HG02759 (cell line): ENCODE measurements at regions not wholly inside any gene's neighbourhood (a gene's known extent, or its start where the extent isn't known, plus 50 kb on each side); places are given as distances from the start of the nearest gene placed in this dataset.
A peak's percentile ranks its signal among the peaks of the same experiment; 100 is the strongest.

Experiments
- ATAC-seq: cut with Tn5 transposase; IDR thresholded peaks from one replicate; pipeline ENCODE4 v1.9.1; 2021; ENCODE audit warnings: mild to moderate bottlenecking, moderate library complexity; ENCODE audit not compliant: unreplicated experiment

DNA sequence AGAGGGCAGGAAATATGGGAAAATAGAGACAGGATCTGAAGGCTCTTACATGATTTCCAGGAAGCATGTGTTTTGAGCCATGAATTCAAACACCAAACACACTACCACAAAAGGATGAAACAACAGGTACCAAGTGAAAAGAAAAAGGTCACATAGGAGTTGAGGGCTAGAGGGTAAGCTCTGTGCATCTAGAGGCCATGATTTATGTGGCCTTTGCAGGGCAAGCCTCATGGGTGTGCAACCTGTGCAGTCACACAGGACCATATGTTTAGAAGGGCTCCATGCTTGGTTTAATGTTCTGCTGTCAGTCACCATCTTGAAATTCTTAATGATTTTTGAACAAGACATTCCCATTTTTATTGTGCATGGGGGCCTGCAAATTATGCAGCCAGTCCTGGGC, 134.5 kb upstream of the CCDC68 start:
- no peak for ATAC-seq

DNA sequence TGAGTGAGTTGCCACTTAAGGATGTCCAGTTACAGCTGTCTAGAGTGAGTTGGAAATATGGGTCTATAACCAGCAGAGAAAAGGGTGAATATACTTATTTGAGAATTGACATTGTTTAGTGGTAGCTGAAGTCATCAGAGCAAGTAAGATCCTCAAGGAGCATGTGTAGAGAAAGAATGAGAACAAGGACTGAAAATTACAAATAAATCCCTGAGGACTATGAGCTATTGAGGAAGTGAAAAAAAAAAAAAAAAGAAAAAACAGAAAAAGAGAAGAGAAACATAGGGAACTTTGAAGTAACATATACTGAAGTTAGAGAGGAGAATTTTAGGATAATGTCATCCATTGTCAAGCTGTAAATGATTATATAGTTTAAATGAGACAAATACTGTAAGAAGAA, 134.0 kb upstream of the CCDC68 start:
- no peak for ATAC-seq

DNA sequence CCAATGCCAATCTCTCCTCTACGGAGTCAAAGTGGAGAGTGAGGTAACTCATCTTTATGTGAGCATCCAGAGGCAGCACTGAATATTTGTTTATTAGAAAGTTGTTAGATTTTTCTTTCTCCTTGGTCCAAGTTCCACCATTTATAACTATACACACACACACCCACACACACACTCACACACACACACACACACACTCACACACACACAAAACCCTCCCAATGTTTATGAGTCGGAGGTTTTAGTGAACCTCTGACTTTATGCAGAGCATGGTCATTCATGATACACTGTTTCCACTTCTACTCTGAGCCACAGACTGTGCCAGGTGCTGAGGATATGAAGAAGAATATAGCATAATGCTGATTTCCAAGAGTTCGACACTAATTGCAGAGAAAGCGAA, 132.9 kb upstream of the CCDC68 start:
- ATAC-seq: no peak

DNA sequence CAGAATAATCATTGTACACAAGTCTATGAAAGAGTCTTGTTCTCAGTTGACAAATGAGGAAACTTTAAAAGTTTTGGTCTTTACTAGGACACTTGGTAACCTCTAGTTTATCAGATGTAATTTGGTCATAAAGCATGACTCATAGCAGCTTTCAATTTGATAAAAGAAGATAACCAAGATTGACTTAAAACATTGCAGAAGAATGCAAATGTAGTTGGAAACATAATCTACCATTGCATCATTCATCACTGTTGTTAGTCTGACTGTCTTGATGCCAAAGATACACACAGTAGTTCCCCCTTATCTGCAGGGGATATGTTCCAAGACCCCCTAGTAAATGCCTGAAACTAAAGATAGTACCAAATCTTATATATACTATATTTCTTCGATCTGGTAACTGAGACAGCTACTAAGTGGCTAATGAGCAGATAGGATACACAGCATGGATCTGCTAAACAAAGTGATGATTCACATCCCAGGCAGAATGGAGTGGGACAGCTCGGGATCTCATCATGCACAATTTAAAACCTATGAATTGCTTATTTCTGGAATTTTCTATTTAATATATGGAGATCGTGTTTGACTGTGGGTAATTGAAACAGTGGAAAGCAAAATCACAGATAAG, 131.4 kb upstream of the CCDC68 start:
- ATAC-seq: no peak

DNA sequence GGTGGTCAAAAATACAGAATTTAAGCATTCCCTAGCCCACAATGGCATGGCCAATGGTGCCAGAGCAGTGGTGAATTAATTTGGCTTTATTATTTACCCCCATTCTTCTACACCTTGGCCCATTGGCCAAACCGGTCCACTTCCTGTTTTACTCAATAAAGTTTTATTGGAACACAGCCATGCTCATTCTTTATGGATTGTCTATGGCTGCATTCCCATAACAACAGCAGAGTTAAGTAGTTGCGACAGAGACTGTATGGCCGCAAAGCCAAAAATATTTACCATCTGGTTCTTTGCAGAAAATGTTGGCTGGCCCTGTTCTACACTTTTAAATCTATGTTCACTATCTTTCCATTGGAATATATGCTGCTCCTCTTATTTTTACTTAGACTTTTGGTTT, 130.3 kb upstream of the CCDC68 start:
- ATAC-seq: no peak

DNA sequence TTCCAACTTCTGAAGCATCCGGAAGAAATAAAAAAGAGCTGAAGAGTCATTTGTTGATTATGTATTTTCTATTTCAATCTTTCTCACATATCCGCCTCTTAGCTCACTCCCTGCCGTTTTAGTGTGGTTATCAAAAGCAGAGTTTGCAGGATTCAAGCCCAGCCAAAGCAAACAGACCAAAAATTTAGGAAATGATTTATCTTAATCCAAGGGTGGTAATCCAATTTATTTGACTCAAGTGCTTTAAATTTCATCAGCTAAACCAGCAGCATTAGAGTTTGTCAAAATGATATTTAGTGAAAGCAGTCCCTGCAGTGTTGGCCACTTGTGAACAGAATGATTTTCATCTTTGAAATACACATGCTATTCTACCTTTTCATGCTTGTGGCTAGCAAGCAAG, 129.3 kb upstream of the CCDC68 start:
- no peak for ATAC-seq

DNA sequence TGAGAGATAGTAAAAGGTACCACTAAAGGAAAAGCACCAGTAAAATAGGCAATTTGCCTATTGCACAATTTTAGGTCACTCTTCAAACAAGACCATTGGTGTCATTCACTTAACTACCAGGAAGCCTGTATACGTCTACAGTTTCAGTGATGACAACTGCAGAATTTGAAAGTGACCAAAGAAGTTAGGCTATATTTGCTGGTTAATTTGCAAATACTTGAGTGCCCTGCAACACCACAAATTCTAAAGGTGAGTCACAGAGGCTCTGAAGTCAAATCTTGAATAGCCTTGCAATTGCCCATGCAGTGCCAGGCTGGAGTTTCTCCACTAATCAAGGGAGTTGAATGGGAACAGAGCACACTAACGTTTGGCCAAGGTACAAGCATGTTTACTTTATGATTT, 128.7 kb upstream of the CCDC68 start:
- peak; percentile 40 for ATAC-seq

DNA sequence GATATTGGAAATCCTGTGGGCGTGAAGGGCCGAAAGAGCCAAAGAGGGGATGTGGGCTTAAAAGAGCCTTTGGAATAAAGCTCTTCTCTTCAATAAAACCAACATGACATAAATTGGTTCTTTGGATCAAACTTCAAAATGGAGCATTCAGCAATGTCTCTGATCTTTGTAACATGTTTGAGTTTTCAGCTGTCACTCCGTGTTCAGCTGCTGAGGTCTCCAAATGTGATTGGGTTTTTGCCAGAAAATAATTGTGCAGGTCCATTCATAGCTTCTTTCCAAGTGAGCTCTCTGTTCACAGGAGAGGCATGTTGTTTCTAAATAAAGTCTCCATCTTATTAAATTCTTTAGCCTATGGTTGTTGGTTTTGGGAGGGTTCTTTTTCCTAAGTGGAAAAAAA, 127.6 kb upstream of the CCDC68 start:
- no peak for ATAC-seq

DNA sequence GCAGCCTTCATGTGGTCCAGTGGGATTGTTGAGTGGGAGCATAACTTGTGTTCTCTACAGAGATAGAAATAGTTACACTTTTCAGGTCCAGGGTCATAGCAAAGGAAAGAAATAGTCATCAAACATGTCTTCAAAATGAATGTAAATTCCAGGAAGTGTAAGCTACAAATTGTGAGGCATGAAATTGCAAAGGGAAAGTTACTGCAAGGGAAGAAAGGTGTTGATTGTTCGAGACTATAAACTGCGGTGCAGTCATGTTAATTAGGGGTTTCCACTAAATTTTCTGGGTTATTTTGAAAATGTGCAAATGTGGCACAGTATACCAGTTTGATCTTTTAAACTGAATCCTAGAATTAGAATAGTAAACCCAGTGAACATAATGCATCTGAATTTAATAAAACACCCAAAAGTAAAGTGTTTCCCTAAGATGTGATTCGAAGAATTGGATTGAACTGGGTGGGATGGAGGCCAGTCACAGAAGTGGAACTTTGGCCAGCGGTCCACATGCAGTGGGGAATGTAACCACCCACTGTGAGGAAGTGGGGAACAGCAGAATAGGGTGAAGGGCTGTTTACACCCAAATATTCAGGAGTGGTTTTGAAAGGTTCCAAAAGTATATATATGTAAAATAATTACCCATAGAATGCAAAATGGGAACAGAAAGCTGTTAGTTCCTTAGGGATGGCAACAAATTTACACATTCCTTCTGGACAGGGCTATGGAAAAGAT, 126.5 kb upstream of the CCDC68 start:
- no peak for ATAC-seq

DNA sequence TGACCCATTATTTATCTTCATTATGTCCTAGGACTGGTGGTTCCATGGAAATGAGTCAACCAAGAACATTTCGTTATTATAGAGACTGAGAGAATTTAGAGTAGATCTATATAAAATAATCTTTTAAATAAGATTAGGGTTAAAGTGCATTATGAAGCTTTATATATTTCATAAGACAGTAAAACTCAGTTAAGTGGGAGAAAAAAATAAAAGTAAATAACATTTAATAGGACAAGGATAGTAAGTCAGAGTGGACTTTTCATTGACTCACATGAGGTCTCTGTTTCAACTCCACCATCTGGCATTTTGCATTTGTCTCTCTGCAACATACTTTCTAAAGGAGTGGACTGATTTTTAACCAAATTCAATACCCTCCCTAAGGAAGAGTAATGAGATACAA, 125.3 kb upstream of the CCDC68 start:
- ATAC-seq: no peak

DNA sequence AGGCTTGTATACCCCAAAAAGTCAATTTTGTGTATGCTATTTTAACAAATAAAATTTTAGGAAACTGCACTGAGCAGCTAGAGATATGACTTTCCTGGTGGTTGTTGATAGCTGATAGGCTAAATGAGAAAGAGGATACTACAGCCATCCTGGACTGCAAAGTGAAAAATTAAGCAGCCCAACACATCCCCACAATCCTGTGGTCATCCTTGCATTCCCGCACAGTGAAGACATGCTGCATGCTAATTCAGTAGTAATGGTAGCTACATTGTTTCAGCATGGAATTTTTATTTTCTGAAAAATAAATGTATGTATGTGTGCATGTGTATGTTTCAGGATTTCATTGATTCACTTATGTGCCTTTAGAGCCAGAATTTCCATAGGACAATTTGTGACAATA, 124.2 kb upstream of the CCDC68 start:
- ATAC-seq: no peak

DNA sequence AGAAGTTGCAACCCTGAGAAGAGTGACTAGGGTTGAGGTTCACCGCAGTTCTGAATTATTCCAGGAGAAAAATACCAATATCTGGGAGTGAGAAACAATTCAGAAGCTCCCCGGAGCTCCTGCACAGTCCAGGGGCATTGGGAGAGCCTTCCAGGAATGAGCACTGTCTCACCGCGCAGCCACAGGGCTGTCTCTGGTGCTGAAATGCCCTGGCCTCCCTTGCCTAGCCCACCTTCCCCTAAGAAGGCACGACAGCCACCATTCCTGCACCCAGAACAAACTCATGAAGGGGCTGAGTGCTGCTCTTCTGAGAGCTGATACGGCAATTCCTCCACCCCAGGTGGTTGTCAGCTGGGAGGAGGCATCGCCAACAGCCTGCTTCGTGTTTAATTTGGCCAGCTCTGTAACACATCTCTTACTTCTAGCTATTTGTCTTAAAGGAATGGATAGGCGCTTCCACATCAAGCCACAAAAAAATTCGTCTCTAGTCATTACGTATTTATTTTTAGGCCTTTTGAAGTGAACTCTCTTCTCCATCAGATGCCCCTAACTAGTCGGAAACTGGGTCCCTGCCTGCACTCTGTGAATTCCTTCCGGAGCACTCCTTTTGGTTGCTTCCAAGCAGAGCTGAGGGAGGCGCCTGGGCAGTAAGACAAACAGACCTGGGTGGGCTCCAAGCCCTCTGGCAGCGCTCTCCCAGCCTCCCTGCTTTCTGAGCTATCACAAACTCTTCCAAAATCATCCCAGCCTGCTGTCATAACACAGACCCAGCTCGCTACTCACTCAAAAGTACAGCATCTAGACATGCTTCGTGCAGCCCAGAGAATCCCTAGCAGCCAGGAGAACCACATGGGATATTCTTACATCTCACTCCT, 120.5 kb upstream of the CCDC68 start:
- ATAC-seq: no peak

DNA sequence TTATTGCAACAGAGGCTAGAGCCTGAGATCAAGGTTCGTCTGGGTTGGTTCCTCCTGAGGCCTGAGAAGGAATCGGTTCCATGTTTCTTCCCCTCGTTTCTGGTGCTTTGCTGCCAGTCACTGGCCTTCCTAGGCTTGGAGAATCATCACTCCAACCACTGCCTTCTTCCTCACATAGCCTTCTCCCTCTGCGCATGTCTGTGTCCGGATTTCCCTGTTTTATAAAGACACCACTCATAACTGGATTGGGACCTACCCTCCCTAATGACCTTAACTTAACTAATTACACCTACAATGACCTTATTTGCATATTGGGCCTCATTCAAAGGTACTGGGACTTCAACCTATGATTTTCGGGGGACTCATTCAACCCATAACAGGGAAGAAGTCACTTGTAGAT, 119.8 kb upstream of the CCDC68 start:
- no peak for ATAC-seq

DNA sequence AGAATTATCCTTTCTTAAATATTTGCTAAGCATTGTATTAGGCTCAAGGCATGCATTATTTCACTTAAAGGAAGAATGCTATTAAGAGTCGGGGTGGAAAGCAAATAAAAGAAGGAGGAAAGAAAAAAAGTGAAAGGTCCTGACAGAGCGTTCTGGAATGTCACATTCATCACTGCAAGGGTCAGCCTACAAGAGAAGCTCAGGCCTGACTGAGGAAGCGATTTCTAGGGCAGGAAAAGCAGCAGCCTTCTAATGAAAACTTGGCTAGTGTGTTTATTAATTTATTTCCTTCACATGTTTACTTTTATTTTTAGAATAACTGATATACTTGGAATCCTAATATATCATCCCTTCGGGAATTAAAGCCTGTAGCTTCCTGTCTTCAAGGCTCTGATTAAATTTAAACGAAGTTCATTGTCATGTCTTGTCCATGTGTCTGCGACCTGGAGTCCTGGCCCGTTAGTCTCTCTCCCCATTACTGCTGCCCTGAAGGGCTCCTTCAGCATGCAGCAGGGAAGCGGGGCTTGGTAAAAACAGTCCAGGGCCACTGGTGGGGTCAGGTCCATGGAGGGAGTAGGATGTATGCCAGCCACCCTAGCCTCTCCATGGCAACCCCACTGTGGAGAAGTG, 119.2 kb upstream of the CCDC68 start:
- ATAC-seq: no peak

DNA sequence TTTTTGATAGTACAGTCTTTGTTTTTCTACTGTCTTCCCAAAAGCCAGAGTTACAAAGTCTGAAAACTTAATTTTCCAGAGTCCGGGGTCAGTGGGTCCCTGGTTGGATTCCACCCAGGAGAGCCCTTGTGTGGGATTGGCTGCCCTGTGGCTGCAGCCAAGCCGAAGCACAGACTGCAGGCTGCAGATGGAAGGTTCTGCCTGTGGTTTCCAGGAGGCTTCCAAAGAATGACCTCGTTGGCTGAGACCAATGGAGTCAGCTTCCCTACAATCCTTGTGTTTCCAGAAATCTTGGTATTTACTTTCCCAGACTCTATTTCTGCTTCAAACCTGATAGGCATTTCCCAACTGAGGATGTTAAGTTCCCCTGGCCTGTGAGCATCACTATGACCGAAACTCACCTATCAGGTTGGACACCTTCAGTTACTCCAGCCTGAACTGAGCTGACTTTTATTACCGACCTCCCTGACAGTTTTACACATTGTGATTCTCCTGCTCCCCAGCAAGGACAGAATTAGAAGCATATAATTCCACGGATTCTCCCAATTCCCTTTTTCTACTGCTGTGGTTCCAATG, 117.5 kb upstream of the CCDC68 start:
- ATAC-seq: no peak

DNA sequence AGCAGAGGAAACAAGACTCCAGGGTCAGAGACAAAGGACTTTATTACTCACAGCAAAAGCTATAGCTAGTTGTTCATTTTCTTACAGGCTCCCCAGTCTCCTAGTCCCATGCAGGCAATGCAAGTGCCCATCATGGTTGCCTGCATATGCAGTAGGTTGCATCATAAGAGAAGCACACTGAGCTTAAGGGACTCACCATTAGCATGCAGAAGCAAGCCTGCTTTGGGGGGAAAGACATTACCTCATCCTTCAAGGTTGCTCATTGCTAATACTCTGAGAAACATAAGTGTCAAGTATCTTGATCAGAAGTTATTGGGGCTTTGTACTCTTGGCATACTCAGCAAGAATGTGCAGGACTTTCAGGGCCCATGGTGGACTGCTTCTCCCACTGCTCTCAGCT, 114.6 kb upstream of the CCDC68 start:
- ATAC-seq: no peak

DNA sequence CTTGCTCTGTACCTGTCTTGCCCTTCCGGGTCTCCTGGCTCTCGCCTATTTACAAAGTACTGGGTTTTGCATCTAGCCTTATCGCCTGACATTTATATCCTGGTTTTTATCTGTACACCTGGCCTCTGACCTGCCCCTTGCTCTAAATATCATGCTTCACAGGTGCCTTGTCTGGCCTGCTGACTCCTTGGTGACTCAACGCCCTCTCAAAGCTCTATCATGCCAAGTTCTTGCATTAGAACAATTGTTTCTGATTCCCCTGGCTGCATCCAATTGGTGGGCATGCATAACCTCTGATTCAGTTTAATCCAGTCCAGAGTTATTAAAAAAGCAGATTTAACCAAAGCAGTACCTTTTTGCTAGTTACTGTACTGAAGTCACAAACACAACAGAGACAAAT, 113.9 kb upstream of the CCDC68 start:
- no peak for ATAC-seq

DNA sequence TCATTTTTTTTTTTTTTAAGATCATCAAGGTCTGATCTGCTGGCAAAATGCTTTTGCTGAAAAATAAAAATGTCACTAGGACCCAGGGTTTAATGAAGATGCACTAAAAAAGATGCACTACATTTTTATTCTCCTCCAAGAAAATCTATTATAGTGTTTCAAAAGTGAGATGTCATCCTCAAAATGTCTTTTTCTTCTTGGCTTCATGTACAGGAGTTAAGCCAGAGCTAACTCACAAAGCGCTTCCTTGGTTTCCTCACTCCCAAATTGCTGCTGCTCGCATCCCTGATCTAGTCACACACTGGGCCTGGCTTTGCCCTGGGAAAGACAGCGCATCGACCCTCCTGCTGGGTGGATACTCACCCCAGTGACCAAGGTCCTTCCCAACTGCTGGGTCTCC, 113.4 kb upstream of the CCDC68 start:
- ATAC-seq: no peak

DNA sequence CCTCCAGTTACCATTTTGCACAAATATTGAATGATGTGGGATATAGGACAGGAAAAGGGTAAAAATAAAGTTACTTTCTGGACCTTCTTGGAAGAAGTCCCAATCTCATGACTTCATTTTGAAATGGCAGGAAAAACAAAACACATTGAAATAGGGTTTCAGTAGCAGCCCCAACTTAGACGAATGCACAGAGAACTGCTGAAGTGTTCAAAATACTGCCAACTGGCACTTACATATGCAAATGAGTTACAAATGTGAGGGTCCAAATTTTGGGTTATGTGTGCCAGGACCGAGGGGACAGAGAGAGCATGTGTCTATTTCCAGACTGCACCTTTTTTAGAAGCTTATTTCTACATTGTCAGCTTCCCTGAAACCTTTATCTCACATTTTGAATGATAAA, 112.9 kb upstream of the CCDC68 start:
- no peak for ATAC-seq

DNA sequence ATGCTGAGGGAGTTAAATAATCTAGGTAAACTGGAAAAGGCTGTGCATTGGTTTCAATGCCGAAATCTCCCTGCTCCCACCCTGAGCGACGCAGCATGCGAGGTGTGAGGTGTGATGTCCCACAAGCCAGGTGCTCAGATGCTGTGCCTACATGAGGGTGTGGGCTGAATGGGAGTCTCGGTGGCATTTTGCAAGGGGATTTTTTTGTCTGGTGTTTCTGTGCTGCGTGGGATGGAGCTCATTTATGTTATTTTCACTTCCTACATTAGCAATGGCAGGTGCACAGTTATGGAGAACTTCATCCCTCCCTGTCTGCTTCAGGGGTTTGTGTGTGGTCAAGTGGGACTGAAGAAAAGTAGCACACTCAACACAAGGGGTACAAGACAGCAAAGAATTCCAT, 110.2 kb upstream of the CCDC68 start:
- ATAC-seq: peak; percentile 76

DNA sequence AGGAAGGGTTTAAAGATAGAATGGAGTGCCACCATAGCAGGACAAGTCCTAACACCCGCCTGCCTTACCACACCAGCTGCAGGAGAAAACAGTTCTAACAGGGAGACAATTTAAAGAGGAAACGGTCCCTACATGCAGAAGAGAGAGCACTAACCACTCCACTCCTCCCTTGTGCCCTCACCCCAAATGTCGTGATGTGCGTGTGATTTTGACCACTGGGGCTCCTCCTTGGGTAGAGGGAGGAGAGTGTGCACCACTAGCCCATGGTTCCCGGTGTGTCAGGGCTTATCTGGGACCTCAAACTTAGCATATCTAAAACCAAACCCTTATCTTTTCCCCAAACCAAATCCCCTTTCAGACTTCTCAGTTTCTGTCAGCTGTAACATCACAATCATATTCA, 105.5 kb upstream of the CCDC68 start:
- peak; percentile 65 for ATAC-seq
